OCI-LY7 (cell line): ENCODE measurements at regions not wholly inside any gene's neighbourhood (a gene's known extent, or its start where the extent isn't known, plus 50 kb on each side); places are given as distances from the start of the nearest gene placed in this dataset.

Experiments used
- BruUV-seq: library from RNA; stranded (reverse); fragments of 400-500 nt; replicated peaks from 2 replicates; lab custom pipeline; 2021; lab: Mats Ljungman, UMichigan
- CTCF ChIA-PET: fragments of 300-600 bp; sonication (Branson Sonifier 250); formaldehyde crosslinking; loops from one replicate; lab custom pipeline; 2022; ENCODE audit warnings: antibody characterized with exemption; ENCODE audit not compliant: unreplicated experiment; lab: Charles Lee
- POLR2A ChIA-PET: fragments of 300-600 bp; sonication (Branson Sonifier 250); formaldehyde crosslinking; loops from one replicate; lab custom pipeline; 2022; ENCODE audit warnings: antibody characterized with exemption; lab: Charles Lee
- DNase-seq: peaks from one replicate; pipeline ENCODE4 v3.0.0-alpha.2; 2015; ENCODE audit warnings: low spot score
- H2AFZ ChIP-seq: fragments of 200-600 bp; sonication (generic), shearing (Covaris generic); 2 replicates; pipeline ENCODE4 v1.6.1; 2014; ENCODE audit warnings: mild to moderate bottlenecking, antibody characterized with exemption, low read length, moderate library complexity
- H3K27ac ChIP-seq: fragments of 200-600 bp; sonication (generic); 2 replicates; pipeline ENCODE4 v1.5.1; 2014; ENCODE audit warnings: mixed run types, low read depth, mild to moderate bottlenecking, moderate library complexity, low read length, inconsistent platforms; ENCODE audit not compliant: poor library complexity, severe bottlenecking
- H3K36me3 ChIP-seq: fragments of 200-600 bp; sonication (generic); 2 replicates; pipeline ENCODE4 v1.6.1; 2014; ENCODE audit warnings: mild to moderate bottlenecking, antibody characterized with exemption, low read length, moderate library complexity, mixed read lengths; ENCODE audit not compliant: insufficient read depth
- H3K4me1 ChIP-seq: fragments of 200-600 bp; sonication (generic); 2 replicates; pipeline ENCODE4 v1.5.1; 2014; ENCODE audit warnings: mild to moderate bottlenecking, low read length; ENCODE audit not compliant: insufficient read depth, poor library complexity, severe bottlenecking
- H3K4me2 ChIP-seq: fragments of 200-600 bp; sonication (generic); 2 replicates; pipeline ENCODE4 v1.6.1; 2014; ENCODE audit warnings: mild to moderate bottlenecking, low read length
- H3K4me3 ChIP-seq: fragments of 200-600 bp; sonication (generic); 2 replicates; pipeline ENCODE4 v1.5.1; 2014; ENCODE audit warnings: mild to moderate bottlenecking, low read depth, low read length; ENCODE audit not compliant: poor library complexity, severe bottlenecking
- H3K79me2 ChIP-seq: fragments of 200-600 bp; sonication (generic); 2 replicates; pipeline ENCODE4 v1.6.1; 2016; ENCODE audit warnings: low read depth, mild to moderate bottlenecking, low read length, moderate library complexity, mixed read lengths; ENCODE audit not compliant: insufficient read depth
- H3K9me2 ChIP-seq: fragments of 200-600 bp; sonication (generic); 2 replicates; pipeline ENCODE4 v1.6.1; 2016; ENCODE audit warnings: mild to moderate bottlenecking, low read length, mixed read lengths; ENCODE audit not compliant: insufficient read depth
- H3K9me3 ChIP-seq: fragments of 200-600 bp; sonication (generic); 2 replicates; pipeline ENCODE4 v1.6.1; 2014; ENCODE audit warnings: mild to moderate bottlenecking, mixed run types, low read length, mixed read lengths
- H4K20me1 ChIP-seq: fragments of 200-600 bp; sonication (generic); 2 replicates; pipeline ENCODE4 v1.6.1; 2014; ENCODE audit warnings: mild to moderate bottlenecking, antibody characterized with exemption, low read length, moderate library complexity, mixed read lengths; ENCODE audit not compliant: insufficient read depth
- EZH2phosphoT487 ChIP-seq: fragments of 200-600 bp; sonication (generic); IDR thresholded peaks from 2 replicates; pipeline ENCODE4 v1.6.1; 2018; ENCODE audit warnings: low read depth, borderline replicate concordance, mild to moderate bottlenecking, mixed run types, antibody characterized with exemption, low read length, moderate library complexity, mixed read lengths
- intact Hi-C: fragments of 100-400 bp; cut with micrococcal nuclease; formaldehyde crosslinking; loops from one replicate; pipeline ENCODE4 v1.10.0; 2022; ENCODE audit not compliant: unreplicated experiment
- TF ChIP-seq, protein P1 (sequence below): fragments of 200-600 bp; sonication (generic); conservative IDR thresholded peaks from 2 replicates; pipeline ENCODE4 v1.5.1; 2014; ENCODE audit warnings: mild to moderate bottlenecking, antibody characterized with exemption, low read length, moderate library complexity, mixed read lengths

GRCh38 chr5:152942633-152943336 lies 537.7 kb upstream of the NMUR2 start:
- Histone ChIP-seq H3K9me3 (no peaks in the 10 kb centered on the region), H3K4me2 (no peak overlapping the region), H3K36me3 (no peaks in the 10 kb centered on the region), H3K9me2 (no peaks in the 10 kb centered on the region), H2AFZ (no peak overlapping the region), H3K27ac (no peak overlapping the region), H3K4me1 (no peaks in the 10 kb centered on the region), H3K4me3 (no peak overlapping the region), H4K20me1 (no peaks in the 10 kb centered on the region), H3K79me2 (no peaks in the 10 kb centered on the region)
- intact Hi-C loops, result no loop called here
- DNase-seq, result no peak
- TF ChIP-seq, protein P1, sequence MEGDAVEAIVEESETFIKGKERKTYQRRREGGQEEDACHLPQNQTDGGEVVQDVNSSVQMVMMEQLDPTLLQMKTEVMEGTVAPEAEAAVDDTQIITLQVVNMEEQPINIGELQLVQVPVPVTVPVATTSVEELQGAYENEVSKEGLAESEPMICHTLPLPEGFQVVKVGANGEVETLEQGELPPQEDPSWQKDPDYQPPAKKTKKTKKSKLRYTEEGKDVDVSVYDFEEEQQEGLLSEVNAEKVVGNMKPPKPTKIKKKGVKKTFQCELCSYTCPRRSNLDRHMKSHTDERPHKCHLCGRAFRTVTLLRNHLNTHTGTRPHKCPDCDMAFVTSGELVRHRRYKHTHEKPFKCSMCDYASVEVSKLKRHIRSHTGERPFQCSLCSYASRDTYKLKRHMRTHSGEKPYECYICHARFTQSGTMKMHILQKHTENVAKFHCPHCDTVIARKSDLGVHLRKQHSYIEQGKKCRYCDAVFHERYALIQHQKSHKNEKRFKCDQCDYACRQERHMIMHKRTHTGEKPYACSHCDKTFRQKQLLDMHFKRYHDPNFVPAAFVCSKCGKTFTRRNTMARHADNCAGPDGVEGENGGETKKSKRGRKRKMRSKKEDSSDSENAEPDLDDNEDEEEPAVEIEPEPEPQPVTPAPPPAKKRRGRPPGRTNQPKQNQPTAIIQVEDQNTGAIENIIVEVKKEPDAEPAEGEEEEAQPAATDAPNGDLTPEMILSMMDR, result no peak
- no peak for TF ChIP-seq EZH2phosphoT487
- BruUV-seq, result no TSS peak
- ChIA-PET POLR2A (no interaction called here), CTCF (no interaction called here)

DNA sequence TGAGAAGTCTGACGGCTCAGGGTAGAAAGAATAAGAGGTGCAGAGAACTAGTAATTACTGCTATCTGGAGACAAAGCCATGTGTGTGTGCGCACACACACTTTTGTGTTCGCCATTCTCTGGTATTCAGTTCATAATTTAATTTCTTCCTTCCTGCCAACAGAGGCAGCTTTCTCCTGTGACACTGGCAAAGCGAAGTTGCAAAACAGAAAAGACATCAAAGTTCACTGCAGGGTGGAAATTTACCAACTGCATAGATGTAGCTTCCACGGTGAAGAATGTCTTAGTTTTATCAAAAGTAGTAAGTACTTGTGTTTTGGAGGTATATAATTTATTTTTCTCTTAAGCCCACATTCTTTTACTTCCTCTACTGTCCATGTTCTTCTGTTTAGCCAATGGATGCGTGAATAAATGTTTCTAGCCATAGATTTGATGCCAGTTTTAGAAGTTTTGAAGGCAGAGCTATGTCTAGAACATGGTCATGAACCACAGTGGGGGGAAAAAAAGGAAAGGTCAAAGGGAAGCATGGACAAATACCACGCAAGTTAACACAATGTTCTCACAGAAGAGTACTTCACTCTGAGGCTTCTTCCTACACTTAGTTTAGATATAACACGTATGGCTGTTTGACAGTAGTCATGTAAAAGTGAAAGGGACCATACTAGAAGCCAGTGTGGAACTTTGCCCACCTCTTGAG lies 536.5 kb upstream of the GRIA1 start:
- intact Hi-C loops, result no loop called here
- CTCF ChIA-PET, result no interaction called here
- no peak overlapping the region for H2AFZ ChIP-seq
- DNase-seq, result no peak
- no peak overlapping the region for H3K27ac ChIP-seq
- no TSS peak for BruUV-seq
- no peak overlapping the region for H3K4me2 ChIP-seq
- no peaks in the 10 kb centered on the region for H3K9me3 ChIP-seq
- H3K4me3 ChIP-seq, result no peak overlapping the region
- H3K9me2 ChIP-seq, result no peaks in the 10 kb centered on the region
- TF ChIP-seq EZH2phosphoT487, result no peak
- TF ChIP-seq, protein P1, result no peak
- no peaks in the 10 kb centered on the region for H3K36me3 ChIP-seq
- no peaks in the 10 kb centered on the region for H3K79me2 ChIP-seq
- POLR2A ChIA-PET, result no interaction called here
- H3K4me1 ChIP-seq, result no peaks in the 10 kb centered on the region
- no peaks in the 10 kb centered on the region for H4K20me1 ChIP-seq
